ENCODE measurements at regions not wholly inside any gene's neighbourhood (a gene's known extent, or its start where the extent isn't known, plus 50 kb on each side); places are given as distances from the start of the nearest gene placed in this dataset.

DNA sequence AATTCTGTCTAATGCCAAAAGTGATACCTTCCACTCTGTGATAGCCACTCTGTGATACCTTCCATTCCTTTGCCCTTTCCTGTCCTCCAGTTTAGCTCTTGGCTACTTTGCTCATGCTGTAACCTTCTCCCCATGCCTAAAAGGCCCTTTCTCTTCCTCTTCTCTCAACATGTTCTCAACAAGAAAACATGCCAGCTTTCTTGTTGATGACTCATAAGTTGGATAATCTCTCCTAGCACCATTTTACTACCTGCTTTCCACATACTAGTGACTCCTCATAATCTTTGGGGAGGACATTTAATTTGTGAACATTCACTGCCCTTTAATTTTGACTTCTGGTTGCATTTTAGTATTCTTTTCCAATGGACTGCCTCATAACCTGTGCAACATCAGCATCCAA is 55.9 kb upstream of the NT5C1B start:
- H3K4me3 ChIP-seq (ENCODE audit: low read depth, low read length), result no peak overlapping the region
- TF ChIP-seq CTCF (IDR thresholded peaks at IDR 0.05; ENCODE audit: insufficient read depth, low read depth, low read length, missing control alignments), result no peak
- no peak for DNase-seq (ENCODE audit: low read depth)

GRCh38 chr2:18644115-18644462 is 54.7 kb upstream of the NT5C1B start:
- no peak overlapping the region for H3K4me3 ChIP-seq (ENCODE audit: low read depth, low read length)
- TF ChIP-seq CTCF (IDR thresholded peaks at IDR 0.05; ENCODE audit: insufficient read depth, low read depth, low read length, missing control alignments), result no peak
- no peak for DNase-seq (ENCODE audit: low read depth)

DNA sequence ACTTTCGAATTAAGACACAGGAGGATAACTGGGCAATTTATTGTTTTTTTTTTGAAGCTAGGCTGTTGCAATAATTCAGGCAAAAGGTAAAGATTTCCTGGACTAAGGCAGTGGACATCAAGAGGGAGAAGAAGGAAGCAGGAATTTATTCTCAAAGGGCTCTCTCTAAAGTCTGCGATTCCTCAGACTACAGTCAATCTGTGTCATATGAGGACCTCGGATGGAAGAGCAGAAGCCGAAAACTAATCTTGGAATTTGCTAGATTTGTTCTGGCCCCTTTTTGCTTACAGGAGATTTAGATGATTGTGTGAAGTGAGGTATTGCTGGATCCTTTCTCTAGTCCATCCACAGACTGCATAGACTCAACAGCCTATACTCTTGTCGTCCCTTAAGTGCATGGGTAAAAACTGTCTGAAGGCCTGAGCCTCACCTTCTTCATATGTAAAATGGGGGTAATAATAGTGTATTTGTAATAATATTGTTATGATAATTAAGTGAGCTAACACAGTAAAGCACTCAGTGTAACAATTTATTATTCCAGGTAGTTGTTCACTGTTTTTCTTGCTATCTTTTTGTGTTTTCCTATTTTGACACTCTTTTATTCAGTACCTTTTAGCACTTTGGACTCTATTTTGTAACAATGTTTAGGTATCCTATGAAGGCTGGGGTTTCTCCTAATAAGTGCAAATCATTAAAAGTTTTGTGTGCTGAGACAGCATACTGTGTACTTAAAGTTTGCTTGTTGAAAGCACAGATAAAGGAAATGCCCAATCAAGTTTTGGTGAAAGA is 54.2 kb upstream of the NT5C1B start:
- TF ChIP-seq CTCF (IDR thresholded peaks at IDR 0.05; ENCODE audit: insufficient read depth, low read depth, low read length, missing control alignments), result no peak
- H3K4me3 ChIP-seq (ENCODE audit: low read depth, low read length), result no peak overlapping the region
- DNase-seq (ENCODE audit: low read depth), result no peak

DNA sequence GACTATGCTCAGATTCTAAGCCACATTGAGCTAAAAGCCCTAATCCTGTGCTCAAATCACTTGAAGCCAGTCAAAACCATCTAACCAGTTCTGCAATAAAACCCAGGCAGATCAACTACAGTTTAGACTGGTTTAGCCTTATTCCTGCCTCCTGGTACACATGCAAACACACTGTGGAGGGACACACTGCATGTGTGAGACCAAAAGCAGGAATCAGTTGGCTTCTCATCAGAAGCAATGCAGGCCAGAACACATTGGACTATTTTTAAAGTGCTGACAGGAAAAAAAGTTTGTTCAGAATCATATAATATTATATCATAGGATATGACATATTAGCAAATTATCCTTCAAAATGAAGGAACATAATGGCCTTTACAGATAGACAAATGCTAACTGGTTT is 52.5 kb upstream of the NT5C1B start:
- DNase-seq (ENCODE audit: low read depth), result no peak
- TF ChIP-seq CTCF (IDR thresholded peaks at IDR 0.05; ENCODE audit: insufficient read depth, low read depth, low read length, missing control alignments), result no peak
- H3K4me3 ChIP-seq (ENCODE audit: low read depth, low read length), result no peak overlapping the region

DNA sequence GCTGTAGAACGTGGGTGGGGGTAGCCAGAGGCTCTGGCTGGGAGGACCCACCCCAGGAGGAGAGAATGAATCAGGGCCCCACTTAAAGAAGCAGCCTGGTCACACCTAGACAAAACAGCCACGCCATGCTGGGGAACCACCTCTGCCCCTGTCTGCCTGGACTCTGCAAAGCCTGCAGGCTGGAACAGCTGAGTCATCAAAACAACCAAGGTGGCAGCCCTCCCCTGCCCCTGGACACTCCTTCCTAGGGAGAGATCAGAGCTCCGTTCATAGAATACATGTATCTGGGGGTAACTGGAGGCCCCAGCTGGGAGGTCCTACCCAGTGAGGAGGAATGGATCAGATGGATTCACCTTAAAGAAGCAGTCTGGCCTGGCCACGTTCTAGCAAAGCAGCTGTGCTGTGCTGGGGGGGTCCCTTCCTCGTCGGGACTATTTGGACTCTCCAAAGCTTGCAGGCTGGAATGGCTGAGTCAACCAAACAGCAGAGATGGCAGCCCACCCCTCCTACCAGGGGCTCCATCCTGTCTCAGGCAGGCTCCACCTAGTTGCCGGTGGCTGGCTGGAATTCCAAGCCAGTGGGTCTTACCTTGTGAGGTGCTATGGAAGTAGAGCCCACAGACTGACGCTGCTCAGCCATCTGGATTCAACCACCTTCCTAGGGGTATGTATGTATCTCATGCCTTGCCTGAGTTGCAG is 50.5 kb upstream of the NT5C1B start:
- no peak overlapping the region for H3K4me3 ChIP-seq (ENCODE audit: low read depth, low read length)
- no peak for TF ChIP-seq CTCF (IDR thresholded peaks at IDR 0.05; ENCODE audit: insufficient read depth, low read depth, low read length, missing control alignments)
- DNase-seq (ENCODE audit: low read depth), result no peak
